ENCODE measurements at regions not wholly inside any gene's neighbourhood (a gene's known extent, or its start where the extent isn't known, plus 50 kb on each side); places are given as distances from the start of the nearest gene placed in this dataset.

GRCh38 chr1:22328331-22329147 is 123.1 kb upstream of the ZBTB40 start:
- H3K27me3 ChIP-seq (ENCODE audit: insufficient read depth, low read depth) = peaks cover 66% of the 10 kb centered on the region
- no peaks in the 10 kb centered on the region for H4K20me1 ChIP-seq (ENCODE audit: insufficient read depth)
- no peaks in the 10 kb centered on the region for H3K79me2 ChIP-seq (ENCODE audit: insufficient read depth, low read depth)
- H3K9ac ChIP-seq = no peak overlapping the region
- no peak overlapping the region for H3K27ac ChIP-seq
- TF ChIP-seq CTCF (conservative IDR thresholded peaks at IDR 0.05; ENCODE audit: low read depth, low read length) = no peak
- H2AFZ ChIP-seq (ENCODE audit: low read depth) = no peak overlapping the region
- no peaks in the 10 kb centered on the region for H3K36me3 ChIP-seq (ENCODE audit: insufficient read depth)
- H3K4me2 ChIP-seq = no peak overlapping the region
- H3K4me3 ChIP-seq (IDR thresholded peaks at IDR 0.05; ENCODE audit: insufficient read depth, low read depth, low read length) = no peak overlapping the region
- no peaks in the 10 kb centered on the region for H3K4me1 ChIP-seq (ENCODE audit: low read depth, poor library complexity, severe bottlenecking)

GRCh38 chr1:22329148-22329515 is 122.5 kb upstream of the ZBTB40 start:
- H3K79me2 ChIP-seq (ENCODE audit: insufficient read depth, low read depth) = no peaks in the 10 kb centered on the region
- no peak overlapping the region for H2AFZ ChIP-seq (ENCODE audit: low read depth)
- peaks cover 60% of the 10 kb centered on the region; the same call in 1 of the 2 replicates for H3K27me3 ChIP-seq (ENCODE audit: insufficient read depth, low read depth)
- H3K4me3 ChIP-seq (IDR thresholded peaks at IDR 0.05; ENCODE audit: insufficient read depth, low read depth, low read length) = no peak overlapping the region
- no peaks in the 10 kb centered on the region for H3K4me1 ChIP-seq (ENCODE audit: low read depth, poor library complexity, severe bottlenecking)
- no peak overlapping the region for H3K4me2 ChIP-seq
- no peak overlapping the region for H3K9ac ChIP-seq
- no peaks in the 10 kb centered on the region for H3K36me3 ChIP-seq (ENCODE audit: insufficient read depth)
- no peak overlapping the region for H3K27ac ChIP-seq
- no peaks in the 10 kb centered on the region for H4K20me1 ChIP-seq (ENCODE audit: insufficient read depth)
- no peak for TF ChIP-seq CTCF (conservative IDR thresholded peaks at IDR 0.05; ENCODE audit: low read depth, low read length)

GRCh38 chr1:22330092-22330759 is 121.4 kb upstream of the ZBTB40 start:
- peaks cover 55% of the 10 kb centered on the region; the same call in 1 of the 2 replicates for H3K27me3 ChIP-seq (ENCODE audit: insufficient read depth, low read depth)
- H3K27ac ChIP-seq = no peak overlapping the region
- no peaks in the 10 kb centered on the region for H3K79me2 ChIP-seq (ENCODE audit: insufficient read depth, low read depth)
- H3K4me3 ChIP-seq (IDR thresholded peaks at IDR 0.05; ENCODE audit: insufficient read depth, low read depth, low read length) = no peak overlapping the region
- no peaks in the 10 kb centered on the region for H4K20me1 ChIP-seq (ENCODE audit: insufficient read depth)
- no peak overlapping the region for H2AFZ ChIP-seq (ENCODE audit: low read depth)
- H3K36me3 ChIP-seq (ENCODE audit: insufficient read depth) = no peaks in the 10 kb centered on the region
- H3K9ac ChIP-seq = no peak overlapping the region
- no peaks in the 10 kb centered on the region for H3K4me1 ChIP-seq (ENCODE audit: low read depth, poor library complexity, severe bottlenecking)
- no peak for TF ChIP-seq CTCF (conservative IDR thresholded peaks at IDR 0.05; ENCODE audit: low read depth, low read length)
- no peak overlapping the region for H3K4me2 ChIP-seq

- Histone ChIP-seq H3K9ac (no peak overlapping the region), H4K20me1 (ENCODE audit: insufficient read depth) (no peaks in the 10 kb centered on the region), H3K4me2 (no peak overlapping the region), H3K4me3 (IDR thresholded peaks at IDR 0.05; ENCODE audit: insufficient read depth, low read depth, low read length) (no peak overlapping the region), H3K36me3 (ENCODE audit: insufficient read depth) (no peaks in the 10 kb centered on the region), H3K27me3 (ENCODE audit: insufficient read depth, low read depth) (peaks cover 54% of the 10 kb centered on the region; the same call in 1 of the 2 replicates), H2AFZ (ENCODE audit: low read depth) (no peak overlapping the region), H3K79me2 (ENCODE audit: insufficient read depth, low read depth) (no peaks in the 10 kb centered on the region), H3K27ac (no peak overlapping the region), H3K4me1 (ENCODE audit: low read depth, poor library complexity, severe bottlenecking) (no peaks in the 10 kb centered on the region)
- no peak for TF ChIP-seq CTCF (conservative IDR thresholded peaks at IDR 0.05; ENCODE audit: low read depth, low read length)
Measured at GRCh38 chr1:22330760-22331119, 120.9 kb upstream of the ZBTB40 start.

Data from KMS-11 (cell line).